ENCODE measurements at regions not wholly inside any gene's neighbourhood (a gene's known extent, or its start where the extent isn't known, plus 50 kb on each side); places are given as distances from the start of the nearest gene placed in this dataset.
"Not testable (repeated sequence)": the region's sequence is repeated elsewhere in the genome, so short reads cannot be mapped to it uniquely, and the experiment has no call there.

- DNase-seq = no peak
Observed at GRCh38 chr11:70551351-70552166, 153.2 kb downstream of the CTTN start.

GRCh38 chr11:70552167-70553150 lies 154.1 kb downstream of the CTTN start:
- no peak for DNase-seq

- DNase-seq = no peak
Observed at GRCh38 chr11:70555078-70555477, 156.7 kb downstream of the CTTN start.

- DNase-seq = no peak
Observed at GRCh38 chr11:70556884-70557741, 158.8 kb downstream of the CTTN start.

GRCh38 chr11:70557742-70558485 lies 159.6 kb downstream of the CTTN start:
- no peak for DNase-seq

- DNase-seq = no peak
Observed at GRCh38 chr11:70558681-70559080, 160.4 kb downstream of the CTTN start.

GRCh38 chr11:70559516-70559915 lies 161.2 kb downstream of the CTTN start:
- no peak for DNase-seq

GRCh38 chr11:70560621-70561020 lies 162.3 kb downstream of the CTTN start:
- not testable (repeated sequence) for DNase-seq

- no peak for DNase-seq
Observed at GRCh38 chr11:70566768-70567530, 168.6 kb downstream of the CTTN start.

- DNase-seq = no peak
Observed at GRCh38 chr11:70567680-70568034, 169.3 kb downstream of the CTTN start.

- peak in 1 of 2 donors; percentile 3 for DNase-seq
Observed at GRCh38 chr11:70568035-70568813, 169.9 kb downstream of the CTTN start.

GRCh38 chr11:70568814-70569617 lies 170.7 kb downstream of the CTTN start:
- DNase-seq = no peak

GRCh38 chr11:70569618-70569890 lies 171.2 kb downstream of the CTTN start:
- no peak for DNase-seq

GRCh38 chr11:70569996-70570692 lies 171.8 kb downstream of the CTTN start:
- no peak for DNase-seq

GRCh38 chr11:70570693-70571395 lies 172.5 kb downstream of the CTTN start:
- no peak for DNase-seq

- DNase-seq = no peak
Observed at GRCh38 chr11:70572974-70573260, 174.6 kb downstream of the CTTN start.

- DNase-seq = no peak
Observed at GRCh38 chr11:70573701-70574151, 175.4 kb downstream of the CTTN start.

GRCh38 chr11:70574725-70575347 lies 176.5 kb downstream of the CTTN start:
- DNase-seq = no peak
